Retinal pigment epithelial cell (primary cell): ENCODE measurements at regions not wholly inside any gene's neighbourhood (a gene's known extent, or its start where the extent isn't known, plus 50 kb on each side); places are given as distances from the start of the nearest gene placed in this dataset.

Experiments
- DNase-seq: peaks from one replicate; pipeline ENCODE4 v3.0.0-alpha.2; 2010; ENCODE audit warnings: low read depth
- H3K4me3 ChIP-seq: 2 replicates; pipeline ENCODE4 v1.5.1; 2011; ENCODE audit warnings: mild to moderate bottlenecking, low read length, control low read depth, moderate library complexity
- TF ChIP-seq, protein P1 (sequence below): conservative IDR thresholded peaks from 2 replicates; pipeline ENCODE4 v1.5.1; 2011; ENCODE audit warnings: low read depth, low read length, control low read depth, inconsistent platforms

DNA sequence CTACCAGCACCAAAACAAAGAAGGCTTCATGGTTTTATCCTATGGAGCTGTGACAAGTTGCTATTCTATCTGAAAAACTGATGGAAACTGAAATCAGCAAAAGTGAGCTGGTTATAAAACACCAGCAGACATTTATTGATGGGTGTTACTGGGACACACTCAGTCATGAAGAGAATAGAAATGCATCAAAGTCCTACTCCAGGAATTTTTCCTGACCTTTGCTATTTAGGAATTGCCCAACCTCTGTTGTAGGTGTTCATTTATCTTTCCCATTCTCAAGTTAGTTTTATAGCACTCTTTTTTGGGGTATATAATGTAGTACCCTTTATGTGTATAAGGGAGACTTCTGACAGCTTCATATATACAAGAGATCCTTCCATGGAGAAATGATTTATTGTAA lies 533.2 kb downstream of the REEP3 start:
- no peak for DNase-seq
- no peak overlapping the region for H3K4me3 ChIP-seq
- TF ChIP-seq, protein P1, sequence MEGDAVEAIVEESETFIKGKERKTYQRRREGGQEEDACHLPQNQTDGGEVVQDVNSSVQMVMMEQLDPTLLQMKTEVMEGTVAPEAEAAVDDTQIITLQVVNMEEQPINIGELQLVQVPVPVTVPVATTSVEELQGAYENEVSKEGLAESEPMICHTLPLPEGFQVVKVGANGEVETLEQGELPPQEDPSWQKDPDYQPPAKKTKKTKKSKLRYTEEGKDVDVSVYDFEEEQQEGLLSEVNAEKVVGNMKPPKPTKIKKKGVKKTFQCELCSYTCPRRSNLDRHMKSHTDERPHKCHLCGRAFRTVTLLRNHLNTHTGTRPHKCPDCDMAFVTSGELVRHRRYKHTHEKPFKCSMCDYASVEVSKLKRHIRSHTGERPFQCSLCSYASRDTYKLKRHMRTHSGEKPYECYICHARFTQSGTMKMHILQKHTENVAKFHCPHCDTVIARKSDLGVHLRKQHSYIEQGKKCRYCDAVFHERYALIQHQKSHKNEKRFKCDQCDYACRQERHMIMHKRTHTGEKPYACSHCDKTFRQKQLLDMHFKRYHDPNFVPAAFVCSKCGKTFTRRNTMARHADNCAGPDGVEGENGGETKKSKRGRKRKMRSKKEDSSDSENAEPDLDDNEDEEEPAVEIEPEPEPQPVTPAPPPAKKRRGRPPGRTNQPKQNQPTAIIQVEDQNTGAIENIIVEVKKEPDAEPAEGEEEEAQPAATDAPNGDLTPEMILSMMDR, result no peak

DNA sequence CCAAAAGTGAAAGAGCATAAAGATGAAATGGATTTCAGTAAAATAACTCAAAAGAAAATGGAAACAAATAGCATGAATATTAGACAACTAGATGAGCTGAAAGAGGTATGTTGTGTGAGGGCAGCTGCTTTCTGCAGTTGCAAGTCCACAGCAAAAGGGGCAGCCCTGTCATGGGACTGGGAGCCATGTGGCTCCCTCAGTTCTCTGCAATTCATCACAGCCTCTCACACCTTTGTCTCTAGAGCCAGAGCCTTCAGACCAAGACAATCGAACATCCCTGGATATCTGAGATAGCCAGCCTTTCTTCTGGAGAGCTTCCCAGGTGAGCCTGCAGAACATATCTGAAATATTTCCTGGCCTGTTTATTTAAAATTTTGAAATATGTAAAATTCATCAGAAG lies 538.7 kb downstream of the REEP3 start:
- TF ChIP-seq, protein P1, result no peak
- no peak for DNase-seq
- H3K4me3 ChIP-seq, result no peak overlapping the region

DNA sequence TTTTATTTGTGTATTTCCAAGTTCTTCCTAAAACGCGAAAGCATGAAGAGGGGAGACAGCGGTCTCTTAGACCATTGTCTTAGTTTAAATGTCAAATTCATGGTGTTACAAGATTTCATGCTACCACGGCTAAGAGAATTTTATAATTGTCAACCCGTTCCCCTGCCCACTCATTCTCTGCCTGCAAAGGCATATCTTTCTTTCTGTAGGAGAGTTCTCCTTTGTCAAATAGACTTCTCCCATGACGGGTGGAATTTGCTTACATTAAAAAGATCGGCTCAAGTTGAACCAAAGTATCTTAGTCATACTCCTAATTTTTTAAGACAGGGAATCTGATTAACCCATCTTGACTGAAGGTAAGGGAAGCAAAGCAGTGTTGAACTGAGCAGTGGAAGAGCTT lies 539.2 kb downstream of the REEP3 start:
- TF ChIP-seq, protein P1, result no peak
- no peak overlapping the region for H3K4me3 ChIP-seq
- no peak for DNase-seq

DNA sequence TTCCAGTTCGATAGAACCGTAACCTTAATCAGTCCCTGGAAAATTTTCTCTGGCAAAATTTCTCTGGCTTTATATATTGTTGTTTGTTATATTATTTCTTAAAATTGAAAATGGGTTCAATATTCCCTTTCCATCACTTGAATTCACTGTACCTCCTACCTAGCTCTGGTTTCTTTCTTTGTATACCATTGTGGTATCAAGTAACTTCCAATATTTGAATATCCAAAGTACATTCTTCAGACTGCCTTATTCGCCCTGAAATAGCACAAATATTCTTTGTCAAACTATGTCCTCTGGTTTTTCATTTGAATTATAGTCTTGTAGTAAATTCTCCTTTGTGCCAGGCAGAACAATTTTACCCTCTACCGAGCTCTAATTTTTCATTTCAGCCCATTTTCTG lies 541.6 kb downstream of the REEP3 start:
- no peak for DNase-seq
- TF ChIP-seq, protein P1, result no peak
- no peak overlapping the region for H3K4me3 ChIP-seq

DNA sequence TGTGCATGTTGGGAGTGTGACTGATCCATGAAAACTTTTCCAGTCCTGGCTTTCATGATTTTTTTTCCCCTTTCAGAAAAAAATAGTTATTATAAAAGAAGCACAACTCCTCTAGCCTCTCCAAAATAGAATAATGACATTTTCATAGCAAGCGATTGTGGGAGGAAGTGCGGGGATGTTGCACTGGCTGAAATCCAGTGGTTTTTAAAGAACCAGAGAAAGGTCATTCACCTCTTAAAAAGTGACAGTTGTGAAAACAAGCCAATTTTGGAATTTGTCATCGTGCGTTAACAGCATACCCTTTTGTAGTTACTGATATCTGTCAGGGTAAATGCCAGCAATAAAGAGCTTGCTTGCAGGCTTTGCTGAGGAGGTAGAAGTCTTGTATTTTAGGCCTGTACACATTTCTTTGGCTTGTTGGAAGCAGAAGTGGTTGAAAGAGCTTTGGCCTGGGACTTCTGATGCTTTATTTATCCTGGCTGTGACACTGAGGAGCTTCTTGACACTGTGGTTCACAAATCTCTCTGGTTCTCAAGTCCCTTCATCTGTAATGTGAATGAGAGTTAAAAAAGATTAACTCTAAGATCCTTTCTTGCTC lies 545.9 kb downstream of the REEP3 start:
- H3K4me3 ChIP-seq, result no peak overlapping the region
- TF ChIP-seq, protein P1, result no peak
- DNase-seq, result no peak

DNA sequence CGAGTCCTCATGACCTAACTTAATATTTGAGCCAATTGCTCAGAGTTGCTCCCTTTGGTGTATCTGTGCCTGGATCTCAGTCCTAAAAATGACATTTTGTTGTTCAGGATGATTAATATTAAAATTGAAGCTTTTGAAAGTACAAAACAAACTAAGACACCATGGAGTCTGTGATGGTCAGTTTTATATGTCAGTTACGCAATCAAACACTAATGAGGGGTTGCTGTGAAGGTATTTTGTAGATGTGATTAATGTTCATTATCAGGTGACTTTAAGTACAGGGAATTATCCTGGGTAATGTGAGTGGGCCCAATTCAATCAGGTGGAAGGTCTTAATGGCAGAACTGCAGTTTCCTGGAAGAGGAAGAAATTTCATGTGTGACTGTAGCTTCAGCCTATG lies 546.7 kb downstream of the REEP3 start:
- peak; percentile 40 for DNase-seq
- no peak overlapping the region for H3K4me3 ChIP-seq
- TF ChIP-seq, protein P1, result no peak

DNA sequence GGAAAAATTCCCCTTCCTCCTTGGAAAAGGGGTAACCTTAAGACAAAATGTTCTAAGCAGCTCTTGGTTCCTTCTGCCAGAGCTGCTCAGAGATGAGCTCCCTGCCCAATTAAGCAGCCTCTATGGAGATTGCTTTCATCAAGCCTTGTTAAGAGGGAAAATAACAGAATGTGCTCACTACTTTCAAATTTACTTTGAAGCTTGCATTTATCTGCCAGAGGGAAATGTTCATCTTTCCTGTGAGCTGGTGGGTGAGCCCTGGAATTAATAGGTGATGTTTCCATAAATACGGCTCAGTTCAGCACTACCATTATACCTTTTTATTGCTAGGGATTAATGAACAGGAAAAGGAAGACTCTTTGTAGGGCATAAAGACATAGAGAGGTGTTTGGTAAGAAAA lies 549.0 kb downstream of the REEP3 start:
- no peak for DNase-seq
- H3K4me3 ChIP-seq, result no peak overlapping the region
- TF ChIP-seq, protein P1, result no peak
